Spinal cord (tissue), 9 donors: ENCODE measurements at regions not wholly inside any gene's neighbourhood (a gene's known extent, or its start where the extent isn't known, plus 50 kb on each side); places are given as distances from the start of the nearest gene placed in this dataset.
"Not testable (repeated sequence)": the region's sequence is repeated elsewhere in the genome, so short reads cannot be mapped to it uniquely, and the experiment has no call there.

ENCODE experiments used
- DNase-seq, 6 donors: peaks; one replicate each; pipeline versions ENCODE4 v3.0.0 to v3.0.0-alpha.2; 2013 to 2015; ENCODE audit warnings: low spot score in 6 of 6, low read depth in 4 of 6
- H3K27ac ChIP-seq: one replicate; pipeline ENCODE4 v1.5.1; 2013; ENCODE audit warnings: low read depth, low read length, control low read depth
- H3K27me3 ChIP-seq: one replicate; pipeline ENCODE4 v1.6.1; 2013; ENCODE audit warnings: low read length; ENCODE audit not compliant: control insufficient read depth, insufficient read depth
- H3K36me3 ChIP-seq: one replicate; pipeline ENCODE4 v1.6.1; 2013; ENCODE audit warnings: low read length; ENCODE audit not compliant: control insufficient read depth, insufficient read depth
- H3K4me1 ChIP-seq: one replicate; pipeline ENCODE4 v1.6.1; 2013; ENCODE audit warnings: low read length; ENCODE audit not compliant: control insufficient read depth, insufficient read depth
- H3K4me3 ChIP-seq: one replicate; pipeline ENCODE4 v1.5.1; 2013; ENCODE audit warnings: low read depth, low read length, control low read depth
- H3K9me3 ChIP-seq: one replicate; pipeline ENCODE4 v1.6.1; 2013; ENCODE audit warnings: low read length; ENCODE audit not compliant: control insufficient read depth, insufficient read depth
- WGBS: methylation state at CpG from one replicate; pipeline ENCODE4 v1.1.5; 2013; ENCODE audit warnings: missing lambda C conversion rate; ENCODE audit not compliant: insufficient coverage; 5-methylcytosine and 5-hydroxymethylcytosine counted together
- donor health status: healthy.

DNA sequence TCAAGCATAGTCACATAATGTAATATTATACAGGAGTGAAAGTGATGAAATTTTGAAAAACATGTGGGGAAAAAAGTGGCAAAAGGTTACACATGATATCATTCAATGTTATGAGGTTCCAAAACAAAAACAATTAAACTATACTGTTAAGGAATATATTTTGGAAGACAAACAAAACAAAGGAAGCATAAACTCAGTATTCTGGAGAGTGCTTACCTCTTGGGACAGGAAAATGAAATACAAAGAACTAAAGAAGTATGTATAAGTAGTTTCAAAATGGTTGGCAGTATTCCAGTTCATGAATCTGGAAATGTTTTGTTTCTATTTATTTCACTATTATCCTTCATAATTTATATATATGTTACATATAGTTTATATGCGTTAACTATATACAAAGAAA is 213.5 kb downstream of the MOXD1 start:
- H3K4me3 ChIP-seq = no peak overlapping the region
- H3K27ac ChIP-seq = no peak overlapping the region
- H3K27me3 ChIP-seq = no peaks in the 10 kb centered on the region
- no peaks in the 10 kb centered on the region for H3K4me1 ChIP-seq
- H3K36me3 ChIP-seq = no peaks in the 10 kb centered on the region
- WGBS = no CpG with 5 or more reads among the region's 1 CpG
- H3K9me3 ChIP-seq = peaks cover 2% of the 10 kb centered on the region
- DNase-seq = no peak

DNA sequence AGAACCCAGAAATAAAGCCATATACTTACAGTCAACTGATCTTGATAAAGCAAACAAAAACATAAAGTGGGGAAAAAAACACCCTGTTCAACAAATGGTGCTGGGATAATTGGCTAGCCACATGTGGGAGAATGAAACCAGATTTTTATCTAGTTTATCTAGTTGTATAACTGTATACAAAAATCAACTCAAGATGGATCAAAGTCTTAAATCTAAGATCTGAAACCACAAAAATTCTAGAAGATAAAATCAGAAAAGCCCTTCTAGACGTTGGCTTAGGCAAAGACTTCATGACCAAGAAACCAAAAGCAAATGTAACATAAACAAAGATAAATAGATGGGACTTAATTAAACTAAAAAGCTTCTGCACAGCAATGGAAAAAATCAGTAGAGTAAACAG is 216.3 kb downstream of the MOXD1 start:
- DNase-seq, H3K4me3 ChIP-seq, H3K27me3 ChIP-seq, H3K9me3 ChIP-seq, H3K36me3 ChIP-seq, H3K27ac ChIP-seq, H3K4me1 ChIP-seq: not testable (repeated sequence)
- WGBS = no CpG with 5 or more reads among the region's 1 CpG

DNA sequence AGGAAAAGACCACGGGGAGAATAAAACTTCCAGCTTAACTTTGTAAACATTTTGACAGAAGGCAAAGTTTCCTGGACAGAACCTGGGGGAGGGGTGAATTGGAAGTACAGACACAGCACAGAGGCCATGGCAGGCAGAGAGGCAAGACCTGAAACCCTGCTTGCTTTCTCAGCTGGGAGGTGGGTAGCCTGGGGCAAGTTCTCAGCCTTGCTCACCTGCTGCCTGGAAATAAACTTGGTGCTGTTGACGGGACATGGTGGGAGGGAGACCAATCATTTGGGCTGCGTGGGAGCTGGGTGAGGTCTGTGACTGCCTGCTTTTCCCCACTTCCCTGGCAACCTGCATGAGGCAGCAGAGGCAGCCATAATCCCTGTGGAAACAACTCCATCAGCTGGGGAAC is 221.3 kb downstream of the MOXD1 start:
- no peak overlapping the region for H3K27ac ChIP-seq
- DNase-seq = no peak
- H3K36me3 ChIP-seq = no peaks in the 10 kb centered on the region
- no peaks in the 10 kb centered on the region for H3K27me3 ChIP-seq
- H3K9me3 ChIP-seq = peaks cover 4% of the 10 kb centered on the region
- no peaks in the 10 kb centered on the region for H3K4me1 ChIP-seq
- 100% methylated on average over 2 of the region's 3 CpGs for WGBS
- H3K4me3 ChIP-seq = no peak overlapping the region

DNA sequence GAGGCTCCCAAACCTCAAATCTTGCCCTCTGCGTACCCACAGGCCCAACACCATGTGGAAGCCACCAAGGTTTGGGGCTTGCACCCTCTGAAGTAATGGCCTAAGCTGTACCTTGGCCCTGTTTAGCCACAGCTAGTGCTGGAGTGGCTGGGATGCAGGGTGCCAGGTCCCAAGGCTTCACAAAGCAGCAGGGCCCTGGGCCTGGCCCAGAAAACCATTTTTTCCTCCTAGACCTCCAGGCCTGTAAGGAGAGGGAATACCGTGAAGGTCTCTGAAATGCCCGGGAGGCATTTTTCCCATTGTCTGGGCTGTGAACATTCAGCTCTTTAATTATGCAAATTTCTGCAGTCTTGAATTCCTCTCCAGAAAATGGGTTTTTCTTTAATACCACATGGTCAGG is 223.7 kb upstream of the CCN2 start:
- peaks cover 8% of the 10 kb centered on the region for H3K9me3 ChIP-seq
- no peak for DNase-seq
- WGBS = 83% methylated on average over 1 of the region's 3 CpGs
- no peak overlapping the region for H3K27ac ChIP-seq
- H3K27me3 ChIP-seq = no peaks in the 10 kb centered on the region
- H3K4me1 ChIP-seq = no peaks in the 10 kb centered on the region
- no peak overlapping the region for H3K4me3 ChIP-seq
- H3K36me3 ChIP-seq = no peaks in the 10 kb centered on the region

DNA sequence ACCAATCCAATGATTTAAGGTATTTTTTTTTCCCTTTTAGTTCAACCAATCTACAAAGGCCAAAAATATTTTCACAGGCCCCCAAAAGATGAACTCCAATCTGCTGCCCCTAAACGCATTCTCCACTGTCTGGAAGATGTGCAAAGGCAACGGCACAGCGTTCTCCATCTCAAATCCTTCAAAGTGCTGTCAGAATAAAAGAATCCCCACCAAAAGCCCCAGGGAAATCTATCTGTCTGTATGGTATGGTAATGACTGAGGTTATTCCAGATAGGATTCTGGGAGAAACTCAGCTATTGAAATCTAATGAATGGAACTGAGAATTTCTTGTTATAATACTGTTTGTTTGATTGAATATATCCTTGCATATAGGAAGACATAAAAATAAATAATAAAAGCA is 217.8 kb upstream of the CCN2 start:
- H3K36me3 ChIP-seq = no peaks in the 10 kb centered on the region
- H3K4me3 ChIP-seq = no peak overlapping the region
- H3K9me3 ChIP-seq = peaks cover 2% of the 10 kb centered on the region
- WGBS = no CpG with 5 or more reads among the region's 3 CpGs
- DNase-seq = peak in 1 of 6 donors; percentile 12
- no peaks in the 10 kb centered on the region for H3K27me3 ChIP-seq
- H3K27ac ChIP-seq = peak overlapping the region; percentile 36
- no peaks in the 10 kb centered on the region for H3K4me1 ChIP-seq

DNA sequence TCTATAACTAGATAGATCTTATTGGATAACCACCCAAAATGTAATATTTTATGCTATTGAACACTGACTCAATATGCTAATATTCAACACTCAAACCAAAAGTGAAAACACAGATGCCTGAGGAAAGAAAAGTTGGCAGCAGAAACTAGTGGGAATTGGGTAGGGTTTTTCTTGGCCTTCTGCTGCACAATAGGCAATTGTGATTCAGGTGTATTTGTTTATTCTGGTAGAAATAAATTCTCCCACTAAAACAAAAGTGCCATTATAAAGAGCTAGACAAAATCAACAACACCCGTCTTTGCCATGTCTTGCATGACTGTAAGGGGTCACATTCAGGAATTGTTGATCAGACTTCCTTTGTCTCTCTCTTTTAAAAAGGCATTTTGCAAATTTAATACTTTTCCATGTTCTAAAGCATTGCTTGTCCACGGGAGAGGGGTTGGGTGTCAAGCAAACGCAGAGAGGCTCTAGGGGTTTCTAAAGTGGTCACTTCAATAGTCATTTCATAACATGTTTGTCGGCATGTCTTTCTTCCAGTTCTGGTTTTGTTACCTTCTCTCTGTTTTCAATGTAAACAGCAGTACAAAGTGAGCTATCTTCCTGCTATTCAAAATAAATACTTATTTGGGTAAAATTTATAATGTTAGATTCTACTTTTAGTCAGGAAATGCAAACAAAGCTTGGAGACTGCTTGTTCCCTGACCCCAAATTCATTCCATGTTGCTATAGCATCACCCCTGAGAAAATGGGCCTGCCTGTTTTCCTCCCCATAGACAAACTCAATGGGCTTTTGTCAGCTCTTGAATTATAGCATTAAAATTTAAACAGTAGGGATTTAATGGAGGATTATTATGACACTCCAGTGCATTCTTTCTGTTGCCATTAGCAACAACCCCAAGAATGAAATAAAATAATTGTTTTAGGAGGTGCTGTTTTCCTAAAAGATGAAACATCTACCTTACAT is 217.0 kb upstream of the CCN2 start:
- WGBS = no CpG with 5 or more reads among the region's 4 CpGs

DNA sequence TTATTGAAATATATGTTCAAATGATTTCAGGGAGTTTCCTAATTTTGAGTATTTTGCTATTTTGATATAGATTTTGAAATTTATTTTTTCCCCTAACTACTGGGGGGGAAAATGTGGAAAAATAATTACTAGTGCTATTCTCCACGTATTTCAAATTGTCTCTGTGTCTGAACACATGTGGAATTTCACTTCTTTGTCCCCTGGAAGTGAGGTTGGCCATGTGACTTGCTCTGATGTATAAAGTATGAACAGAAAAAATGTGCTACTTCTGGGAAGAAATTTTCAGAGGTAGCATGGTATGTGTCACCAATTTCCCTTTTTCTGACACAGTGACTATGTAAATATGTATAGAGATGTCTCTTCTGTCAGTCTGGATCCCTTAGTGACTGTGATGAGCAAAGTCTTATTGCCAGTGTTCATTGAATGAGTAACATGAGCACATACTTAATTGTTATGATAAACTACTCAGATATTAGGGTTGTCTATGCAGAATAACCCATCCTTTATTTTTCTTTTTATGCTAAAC is 215.4 kb upstream of the CCN2 start:
- Histone ChIP-seq H3K27ac (no peak overlapping the region), H3K9me3 (peaks cover 2% of the 10 kb centered on the region), H3K27me3 (no peaks in the 10 kb centered on the region), H3K36me3 (no peaks in the 10 kb centered on the region), H3K4me3 (no peak overlapping the region), H3K4me1 (no peaks in the 10 kb centered on the region)
- WGBS = 100% methylated on average over 1 of the region's 1 CpG
- DNase-seq = no peak

More for the DNA sequence above, 217.0 kb upstream of the CCN2 start:
- H3K27me3 ChIP-seq = no peaks in the 10 kb centered on the region
- H3K4me1 ChIP-seq = no peaks in the 10 kb centered on the region
- H3K36me3 ChIP-seq = no peaks in the 10 kb centered on the region
- DNase-seq = peak in 3 of 6 donors; percentile 4 to 45 (median 42)
- peaks cover 2% of the 10 kb centered on the region for H3K9me3 ChIP-seq
- H3K4me3 ChIP-seq = no peak overlapping the region
- H3K27ac ChIP-seq = peak overlapping the region; percentile 36

DNA sequence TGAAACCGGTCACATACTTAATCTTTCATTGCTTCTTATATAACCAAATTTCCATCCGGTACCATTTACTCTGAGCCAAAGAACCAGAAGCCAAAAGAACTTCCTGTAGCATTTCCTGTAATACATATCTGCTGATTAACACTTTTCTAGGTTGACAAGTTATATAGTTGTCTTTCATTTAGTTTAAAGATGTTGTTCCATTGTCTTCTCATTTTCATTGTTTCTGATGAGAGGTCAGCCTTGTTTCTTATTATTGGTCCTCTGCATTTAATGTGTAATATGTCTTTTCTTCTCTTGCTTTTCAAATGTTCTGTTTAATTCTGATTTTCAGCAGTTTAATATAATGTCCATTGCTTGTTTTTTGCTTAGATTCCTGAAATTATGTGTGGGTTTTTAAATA is 214.5 kb upstream of the CCN2 start:
- Histone ChIP-seq H3K4me3 (no peak overlapping the region), H3K27me3 (no peaks in the 10 kb centered on the region), H3K9me3 (peaks cover 2% of the 10 kb centered on the region), H3K4me1 (no peaks in the 10 kb centered on the region), H3K36me3 (no peaks in the 10 kb centered on the region), H3K27ac (no peak overlapping the region)
- no peak for DNase-seq
- no CpG with 5 or more reads among the region's 2 CpGs for WGBS

DNA sequence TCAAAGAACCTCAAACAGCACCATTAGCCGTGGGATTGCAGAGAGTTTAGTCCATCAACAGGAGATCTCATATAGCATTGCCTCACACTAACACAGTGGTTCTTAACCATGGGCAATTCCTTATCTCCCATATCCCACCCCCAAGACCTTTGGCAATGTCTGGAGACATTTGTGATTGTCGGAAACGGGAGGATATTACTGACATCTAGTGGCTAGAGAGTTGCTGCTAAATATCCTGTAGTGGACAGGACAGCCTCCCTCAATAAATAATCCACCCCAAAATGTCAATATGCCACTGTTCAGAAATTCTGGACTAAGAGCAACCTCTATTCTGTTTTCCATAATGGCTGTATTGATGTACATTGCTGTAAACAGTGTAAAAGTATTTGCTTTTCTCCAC is 210.1 kb upstream of the CCN2 start:
- Histone ChIP-seq H3K36me3 (no peaks in the 10 kb centered on the region), H3K27ac (no peak overlapping the region), H3K4me3 (no peak overlapping the region), H3K9me3 (peaks cover 5% of the 10 kb centered on the region), H3K27me3 (no peaks in the 10 kb centered on the region), H3K4me1 (no peaks in the 10 kb centered on the region)
- no CpG with 5 or more reads among the region's 3 CpGs for WGBS
- DNase-seq = peak in 2 of 6 donors; percentile 13 to 45
